GM19351 (cell line): ENCODE measurements at regions not wholly inside any gene's neighbourhood (a gene's known extent, or its start where the extent isn't known, plus 50 kb on each side); places are given as distances from the start of the nearest gene placed in this dataset.

Experiments
- ATAC-seq: cut with Tn5 transposase; IDR thresholded peaks from one replicate; pipeline ENCODE4 v1.9.1; 2021; ENCODE audit warnings: mild to moderate bottlenecking, moderate library complexity; ENCODE audit not compliant: unreplicated experiment

- no peak for ATAC-seq
These were observed 60.6 kb upstream of the CD34 start for GRCh38 chr1:207971331-207972219.

- no peak for ATAC-seq
These were observed 59.7 kb upstream of the CD34 start for GRCh38 chr1:207970329-207971233.

GRCh38 chr1:207969528-207969927 is 58.6 kb upstream of the CD34 start:
- no peak for ATAC-seq

- no peak for ATAC-seq
These were observed 57.6 kb upstream of the CD34 start for GRCh38 chr1:207968521-207969009.

GRCh38 chr1:207967703-207968102 is 56.8 kb upstream of the CD34 start:
- ATAC-seq: no peak

- ATAC-seq: no peak
These were observed 55.6 kb upstream of the CD34 start for GRCh38 chr1:207966521-207966920.

- no peak for ATAC-seq
These were observed 54.8 kb upstream of the CD34 start for GRCh38 chr1:207965392-207966387.

GRCh38 chr1:207964195-207964966 is 53.5 kb upstream of the CD34 start:
- ATAC-seq: no peak

- ATAC-seq: peak; percentile 81
These were observed 52.7 kb upstream of the CD34 start for GRCh38 chr1:207963427-207964194.

- peak; percentile 21 for ATAC-seq
These were observed 51.9 kb upstream of the CD34 start for GRCh38 chr1:207962716-207963426.
